Erythroblast (primary cell): ENCODE measurements at regions not wholly inside any gene's neighbourhood (a gene's known extent, or its start where the extent isn't known, plus 50 kb on each side); places are given as distances from the start of the nearest gene placed in this dataset.

ENCODE experiments used
- GATA1 ChIP-seq: IDR thresholded peaks from 2 replicates; pipeline ENCODE4 v1.6.1; 2011; ENCODE audit warnings: low read depth, mild to moderate bottlenecking, control low read depth, low read length, moderate library complexity
- POLR2A ChIP-seq: IDR thresholded peaks from 2 replicates; pipeline ENCODE4 v1.6.1; 2011; ENCODE audit warnings: mild to moderate bottlenecking, low read length

GRCh38 chr15:100728371-100729201 lies 126.2 kb downstream of the ASB7 start:
- TF ChIP-seq POLR2A (no peak), GATA1 (no peak)
